ENCODE measurements at regions not wholly inside any gene's neighbourhood (a gene's known extent, or its start where the extent isn't known, plus 50 kb on each side); places are given as distances from the start of the nearest gene placed in this dataset.
"Not testable (repeated sequence)": the region's sequence is repeated elsewhere in the genome, so short reads cannot be mapped to it uniquely, and the experiment has no call there.

- not testable (repeated sequence) for TF ChIP-seq SMAD1 (IDR thresholded peaks at IDR 0.05; ENCODE audit: low read depth, partially characterized antibody); EP300 (IDR thresholded peaks at IDR 0.05; ENCODE audit: borderline replicate concordance in 1 of 2, control insufficient read depth in 1 of 2, low read depth in 2 of 2, low read length in 2 of 2); JUND (IDR thresholded peaks at IDR 0.05; ENCODE audit: low read depth, low read length); CTCF (IDR thresholded peaks at IDR 0.05 in 2 of 3, conservative IDR thresholded peaks at IDR 0.05 in 1 of 3; ENCODE audit: control insufficient read depth in 2 of 3, extremely low read depth in 1 of 3, insufficient read depth in 1 of 3, low read depth in 3 of 3, low read length in 3 of 3); DPF2 (IDR thresholded peaks at IDR 0.05)
These were observed 250.2 kb downstream of the RTP5 start for GRCh38 chr2:242119682-242120081.
